Stimulated activated CD8-positive, alpha-beta memory T cell treated with anti-CD3 and anti-CD28 coated beads, Interleukin-12 subunit alpha, Interleukin-12 subunit beta, amount 100 ng/mL, for 4 hours (primary cell): ENCODE measurements at regions not wholly inside any gene's neighbourhood (a gene's known extent, or its start where the extent isn't known, plus 50 kb on each side); places are given as distances from the start of the nearest gene placed in this dataset.

Experiments
- DNase-seq: peaks from one replicate; pipeline ENCODE4 v3.0.0-alpha.2; 2020; ENCODE audit warnings: low read depth

DNA sequence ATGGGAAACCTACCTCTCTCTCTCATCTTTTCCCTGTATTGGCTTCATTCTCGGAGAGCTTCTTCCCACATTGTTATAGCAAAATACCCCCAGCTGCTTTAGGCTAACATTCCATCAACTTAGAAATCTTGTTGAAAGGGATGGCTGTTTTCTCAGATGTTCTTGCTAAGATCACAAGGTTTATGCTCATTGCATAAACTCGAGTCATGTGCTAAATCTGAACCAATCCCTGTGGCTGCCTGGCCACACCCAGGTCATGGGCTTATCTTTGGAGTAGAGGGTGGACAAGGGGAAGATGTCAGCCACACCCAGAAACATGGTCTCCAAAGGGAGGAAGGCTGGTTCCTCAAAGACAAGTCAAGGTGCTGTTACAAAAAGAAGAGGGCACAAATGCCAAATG lies 150.6 kb upstream of the UMPS start:
- no peak for DNase-seq

DNA sequence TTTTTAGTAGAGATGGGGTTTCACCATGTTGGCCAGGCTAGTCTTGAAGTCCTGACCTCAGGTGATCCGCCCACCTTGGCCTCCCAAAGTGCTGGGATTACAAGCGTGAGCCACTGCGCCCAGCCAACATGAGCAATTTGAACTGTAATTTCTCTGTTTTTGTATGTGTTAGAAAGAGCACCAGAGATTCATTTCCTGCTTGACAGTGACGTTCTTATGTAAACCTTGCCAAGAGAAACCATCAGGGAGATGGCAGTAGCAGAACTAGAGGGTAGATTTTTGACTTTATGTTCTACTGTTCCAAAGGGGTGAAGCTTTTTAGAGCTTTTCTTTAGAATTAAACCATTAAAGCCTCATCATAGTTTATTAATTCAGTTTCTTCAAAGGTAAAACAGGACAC lies 148.1 kb upstream of the UMPS start:
- DNase-seq, result no peak

DNA sequence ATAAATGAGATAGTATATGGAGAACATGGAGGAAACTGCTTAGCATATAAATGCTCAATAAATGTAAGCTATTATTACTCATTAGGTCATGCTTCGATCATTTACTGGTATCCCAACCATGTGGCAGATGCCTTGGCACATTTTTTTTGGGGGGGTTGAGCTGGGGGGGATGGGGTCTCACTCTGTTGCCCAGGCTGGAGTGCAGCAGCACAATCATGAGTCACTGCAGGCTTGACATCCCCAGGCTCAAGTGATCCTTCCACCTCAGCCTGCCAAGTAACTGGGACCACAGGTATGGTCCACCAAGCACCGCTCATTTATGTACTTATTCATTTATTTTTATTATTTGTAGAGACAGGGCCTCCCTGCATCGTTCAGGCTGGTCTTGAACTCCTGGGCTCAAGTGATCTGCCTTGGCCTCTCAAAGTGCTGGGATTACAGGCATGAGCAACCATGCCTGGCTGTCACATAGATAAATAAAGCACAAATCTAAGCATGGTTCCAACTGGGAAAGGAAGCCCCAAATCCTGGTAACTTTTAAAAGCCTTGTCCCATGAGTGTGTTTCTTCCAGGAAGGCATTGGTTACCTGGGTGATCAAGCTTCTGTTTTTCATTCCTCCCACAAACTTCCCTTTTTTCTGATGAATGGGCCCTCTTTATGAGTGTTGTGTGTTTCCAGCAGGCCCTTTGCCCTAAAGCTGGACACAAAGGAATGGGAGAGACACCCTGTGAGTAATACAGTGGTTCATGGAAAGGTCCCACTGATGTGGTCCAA lies 147.4 kb upstream of the UMPS start:
- DNase-seq, result no peak

DNA sequence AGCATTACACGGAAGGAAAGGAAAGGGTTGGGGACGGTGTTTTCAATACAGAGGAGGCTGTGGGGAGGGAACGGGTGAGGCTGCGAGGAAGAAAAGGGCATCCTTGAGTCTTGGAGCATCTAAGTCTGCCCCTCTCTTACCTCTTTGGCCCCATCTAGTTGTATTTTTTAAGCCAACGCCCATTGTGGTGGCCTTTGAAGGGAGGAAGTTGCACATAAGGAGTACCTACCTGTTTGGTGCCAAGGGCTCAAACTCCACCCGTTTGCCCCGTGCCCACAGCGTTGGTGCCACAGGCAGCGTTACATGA lies 146.1 kb upstream of the UMPS start:
- no peak for DNase-seq

DNA sequence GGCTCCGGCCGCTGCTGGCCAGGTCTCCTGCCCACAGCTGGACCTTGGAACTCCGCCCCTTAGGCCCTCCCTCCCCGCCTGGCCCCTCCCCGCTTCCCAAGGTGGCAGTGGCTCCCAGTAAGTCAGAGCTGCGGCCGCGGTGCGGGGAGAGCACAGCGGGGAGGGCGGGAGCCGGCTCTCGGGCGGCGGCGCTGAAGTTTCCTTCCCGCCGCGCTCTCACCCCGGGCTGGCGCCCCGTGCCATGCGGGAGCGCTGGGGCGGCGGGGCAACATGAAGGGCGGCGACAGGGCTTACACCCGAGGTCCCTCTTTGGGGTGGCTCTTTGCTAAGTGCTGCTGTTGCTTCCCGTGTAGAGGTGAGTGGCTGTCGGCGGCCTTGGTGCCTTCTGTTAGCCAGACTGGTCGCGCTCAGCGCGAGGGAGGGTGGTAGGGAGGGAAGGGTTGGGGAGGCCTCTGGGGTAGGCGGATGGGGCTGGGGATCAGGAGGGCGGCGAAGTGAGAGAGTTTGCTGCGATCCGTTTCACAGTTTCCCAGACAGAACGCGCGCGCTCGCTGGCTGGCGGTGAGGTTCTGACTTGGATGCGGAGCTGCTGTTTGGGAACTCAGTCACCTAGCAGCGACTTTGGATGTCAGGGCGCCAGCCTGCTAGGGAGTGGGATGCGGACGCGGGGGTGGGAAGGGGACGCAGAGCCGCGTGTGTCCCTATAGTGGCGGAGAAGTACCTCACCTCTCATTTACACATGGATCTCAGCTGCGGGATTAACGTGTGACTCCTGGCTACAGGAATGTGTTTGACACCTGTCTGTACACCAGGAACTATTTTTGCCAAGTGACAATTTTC lies 145.5 kb upstream of the UMPS start:
- no peak for DNase-seq

DNA sequence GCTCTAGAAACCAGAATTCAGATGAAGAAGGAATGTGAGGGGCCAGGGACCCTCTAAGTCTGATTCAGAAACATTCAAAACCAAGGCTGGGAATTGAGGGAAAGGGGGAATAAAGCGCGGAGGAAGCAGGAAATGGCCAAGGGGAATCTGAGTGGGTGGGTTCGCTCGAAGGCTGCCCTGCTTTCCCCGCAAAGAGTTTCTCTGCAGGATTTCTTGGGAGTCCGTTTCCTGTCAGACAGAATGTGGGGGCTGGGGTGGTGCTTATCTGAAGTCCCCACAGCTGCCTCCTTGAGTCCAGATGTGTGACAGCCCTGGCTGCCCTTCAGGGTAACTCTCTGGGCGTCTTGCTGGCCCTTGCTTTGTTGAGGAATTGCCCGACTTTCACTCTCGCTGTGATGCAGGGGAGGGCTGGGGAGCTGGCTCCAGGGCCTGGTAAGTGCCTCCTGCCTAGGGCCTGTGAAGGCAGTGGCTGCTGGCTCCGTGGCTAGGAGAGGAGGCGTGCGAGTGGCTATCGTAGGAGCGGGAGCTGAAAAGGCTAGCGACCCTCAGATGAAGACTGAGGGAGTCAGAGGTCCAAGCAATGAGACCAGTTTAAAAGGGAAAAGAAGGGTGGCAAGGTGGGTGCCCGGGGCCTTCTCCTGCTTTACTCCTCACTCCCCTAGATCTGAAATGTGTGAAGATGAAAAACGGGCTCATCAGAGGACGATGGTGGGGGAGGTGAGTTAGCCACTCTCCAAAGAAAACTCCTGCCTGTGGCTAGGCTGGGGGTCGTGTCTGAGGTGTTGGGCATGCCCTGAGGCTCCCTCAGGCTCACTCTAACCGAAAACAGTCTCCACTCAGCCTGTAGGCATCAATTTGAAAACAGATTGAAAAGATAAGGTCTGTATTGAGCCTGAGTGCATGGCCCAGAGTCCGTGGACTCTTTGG lies 143.9 kb upstream of the UMPS start:
- DNase-seq, result no peak

DNA sequence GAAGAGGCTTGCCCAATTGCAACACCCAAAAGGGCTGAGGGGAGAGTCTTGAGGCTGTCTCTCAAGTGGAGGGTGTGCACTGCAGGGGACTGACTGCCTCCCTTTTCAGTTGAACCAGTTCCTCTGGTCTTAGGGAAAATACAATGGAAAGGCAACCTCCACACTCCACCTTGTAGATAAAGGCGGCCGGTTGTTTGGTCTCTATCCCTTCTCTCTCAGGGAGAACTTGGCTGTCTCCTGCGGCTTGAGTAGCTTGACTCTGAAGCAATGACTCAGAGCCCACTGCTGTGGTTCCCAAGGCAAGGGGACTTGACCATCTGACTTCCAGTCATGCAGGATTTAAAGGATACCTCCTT lies 143.2 kb upstream of the UMPS start:
- no peak for DNase-seq

DNA sequence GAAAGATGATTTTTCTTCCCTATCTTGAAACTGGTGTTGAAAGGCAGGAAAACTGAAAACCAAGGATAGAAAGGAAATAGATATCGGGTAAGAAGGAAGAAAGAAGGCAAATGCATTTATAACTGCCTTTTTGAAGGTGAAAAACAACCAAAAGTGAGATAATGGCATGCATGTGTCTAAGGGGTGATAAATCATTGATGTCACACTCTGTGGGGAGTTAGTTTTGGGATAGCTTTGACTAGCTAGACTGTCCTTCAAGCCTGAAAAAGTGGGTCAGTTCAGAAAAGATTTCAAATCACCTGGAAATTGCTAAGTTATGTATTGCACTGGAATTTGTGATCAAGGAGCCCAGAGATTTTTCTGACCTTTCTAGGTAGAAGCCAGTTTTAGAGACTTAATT lies 142.2 kb upstream of the UMPS start:
- DNase-seq, result no peak

DNA sequence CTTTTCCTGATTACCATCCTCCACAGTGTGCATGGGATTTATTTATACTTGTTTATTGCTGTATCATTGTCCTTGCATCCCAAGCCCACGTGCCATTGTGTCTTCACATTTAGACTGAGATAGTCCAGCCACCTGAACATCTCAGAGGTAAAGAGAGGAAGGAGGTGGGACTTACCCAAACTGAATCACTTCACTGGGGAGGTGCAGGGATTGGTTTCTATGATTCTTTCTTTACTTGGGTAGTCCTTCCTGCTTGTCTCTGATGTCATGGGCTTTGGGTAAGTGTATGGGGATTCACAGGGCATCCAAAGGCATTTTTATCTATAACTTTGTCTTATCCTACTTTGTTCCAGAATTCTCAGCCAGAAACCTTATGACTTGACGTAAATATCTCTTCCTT lies 141.5 kb upstream of the UMPS start:
- DNase-seq, result no peak

DNA sequence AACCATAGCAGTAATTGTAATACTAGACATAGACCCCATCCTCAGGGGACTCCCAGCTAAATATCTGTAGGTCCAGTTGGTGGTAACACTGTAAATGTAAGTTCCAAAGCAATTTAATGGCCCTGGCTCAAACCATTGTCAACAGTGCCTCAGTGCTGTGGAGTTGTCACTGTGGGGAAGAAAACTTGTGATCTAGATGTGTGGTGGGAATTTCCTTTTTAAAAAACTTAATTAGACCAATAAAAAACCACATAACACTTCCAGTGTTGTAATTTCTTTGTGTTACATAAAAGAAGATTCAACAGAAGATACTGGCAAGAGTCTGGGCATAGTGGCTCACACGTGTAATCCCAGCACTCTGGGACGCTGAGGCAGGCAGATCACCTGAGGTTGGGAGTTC lies 138.6 kb upstream of the UMPS start:
- DNase-seq, result no peak

DNA sequence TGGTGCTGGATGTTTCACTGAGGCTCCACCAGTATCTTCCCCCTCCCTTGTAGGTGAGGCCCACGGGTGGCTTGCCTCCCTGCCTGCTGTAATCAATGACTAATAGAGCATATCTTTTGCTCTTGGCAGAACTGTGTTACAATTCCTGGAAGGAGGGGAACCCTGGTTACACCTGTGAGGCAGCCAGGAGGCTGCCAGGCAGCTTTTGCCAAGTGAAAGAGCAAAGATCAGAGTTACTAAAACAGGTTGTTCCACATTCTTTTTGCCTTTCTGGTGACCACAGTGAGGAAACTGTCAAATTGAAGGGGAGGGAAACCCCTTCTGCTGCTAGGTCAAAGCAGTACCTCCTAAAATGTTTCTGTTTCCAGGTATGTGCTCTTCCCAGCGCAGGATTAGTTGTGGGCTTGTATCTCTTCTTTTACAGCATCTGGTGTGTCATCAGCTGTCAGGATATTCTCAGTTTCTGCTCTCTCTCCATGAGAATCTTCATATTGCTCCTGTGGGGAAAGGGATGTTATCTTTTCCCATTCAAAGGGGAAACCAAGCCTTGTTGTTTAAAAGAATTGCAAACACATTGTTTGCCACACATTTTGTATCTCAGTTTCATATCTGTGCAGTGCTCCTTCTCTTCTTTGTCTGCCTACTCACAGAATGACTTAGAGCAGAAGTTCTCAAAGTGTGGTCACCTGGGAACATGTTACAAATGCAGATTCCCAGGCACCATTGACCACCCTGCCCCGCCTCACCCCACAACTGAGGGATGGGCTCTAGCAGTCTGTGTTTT lies 137.4 kb upstream of the UMPS start:
- DNase-seq, result no peak

DNA sequence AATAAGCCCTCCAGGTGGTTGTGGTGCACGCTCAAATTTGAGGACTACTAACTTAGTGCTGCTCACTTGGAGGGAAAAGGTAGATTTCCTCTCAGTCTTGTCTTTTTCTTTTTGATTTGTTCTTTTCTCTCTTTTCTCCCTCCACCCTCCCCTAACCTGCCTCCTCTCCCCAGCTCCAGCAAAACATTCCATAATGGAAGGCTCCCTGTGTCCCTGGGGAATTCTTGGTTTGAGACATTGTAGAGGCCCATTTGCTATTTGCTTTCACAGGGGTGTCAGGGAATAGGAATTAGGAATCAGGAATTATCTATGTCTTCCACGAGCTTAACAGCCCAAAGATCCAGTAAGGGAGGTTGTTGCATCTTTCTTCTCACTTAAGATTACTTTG lies 136.8 kb upstream of the UMPS start:
- no peak for DNase-seq

DNA sequence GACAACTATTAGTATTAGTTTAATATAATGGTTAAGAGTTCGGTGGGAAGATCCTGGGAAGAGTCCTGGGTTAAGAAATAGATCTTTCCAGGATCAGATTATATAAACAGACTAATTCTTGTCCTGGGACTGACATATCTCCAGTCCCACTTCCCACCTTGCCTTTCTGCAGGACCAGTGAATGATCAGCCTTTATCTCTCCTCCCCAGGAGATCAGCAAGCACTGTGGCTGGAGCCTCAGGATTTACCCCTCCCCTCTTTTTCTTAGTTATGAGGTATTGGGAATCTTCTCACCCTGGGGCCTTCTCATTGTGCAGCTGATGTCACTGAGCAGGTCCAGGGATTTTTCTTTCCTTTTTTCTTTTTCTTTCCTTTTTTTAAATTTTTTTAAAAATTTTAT lies 135.7 kb upstream of the UMPS start:
- DNase-seq, result no peak

DNA sequence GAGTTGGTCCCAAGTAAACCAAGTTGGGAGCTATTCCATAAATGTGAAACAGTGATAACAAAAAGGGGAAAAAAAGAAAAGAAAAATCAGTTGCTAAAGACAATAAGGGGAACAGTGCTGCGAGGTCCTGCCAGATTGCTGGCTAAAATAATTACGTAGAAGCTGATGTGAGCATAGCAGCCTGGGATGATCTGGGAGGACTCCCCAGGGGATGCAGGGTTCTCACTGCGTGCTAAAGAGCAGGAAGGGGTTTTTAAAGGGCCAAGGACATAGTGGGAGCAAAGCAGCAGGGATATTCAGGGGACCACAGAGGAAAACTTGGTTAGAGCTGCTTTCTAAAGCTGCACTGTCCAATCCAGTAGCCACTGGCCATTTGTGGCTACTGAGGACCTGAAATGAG lies 133.0 kb upstream of the UMPS start:
- DNase-seq, result no peak

DNA sequence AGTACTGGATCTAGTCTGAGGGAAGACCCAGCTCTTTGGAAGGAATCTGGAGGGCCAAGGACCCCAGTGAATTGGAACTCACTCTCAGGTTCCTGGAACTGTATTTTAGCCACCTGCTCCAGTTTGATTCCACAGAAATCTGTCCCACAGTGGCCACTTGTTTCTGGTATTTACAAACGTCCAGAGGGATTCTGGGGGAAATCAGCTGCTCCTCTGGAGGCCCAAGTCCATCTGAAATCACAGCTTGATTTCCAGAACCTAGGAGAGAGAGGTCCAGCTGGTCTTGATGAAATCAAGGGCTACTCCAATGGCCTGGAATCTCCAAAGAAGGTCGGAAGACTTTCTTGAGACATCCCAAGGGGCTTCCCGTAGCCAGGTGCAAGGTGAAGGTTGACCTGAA lies 132.3 kb upstream of the UMPS start:
- no peak for DNase-seq

DNA sequence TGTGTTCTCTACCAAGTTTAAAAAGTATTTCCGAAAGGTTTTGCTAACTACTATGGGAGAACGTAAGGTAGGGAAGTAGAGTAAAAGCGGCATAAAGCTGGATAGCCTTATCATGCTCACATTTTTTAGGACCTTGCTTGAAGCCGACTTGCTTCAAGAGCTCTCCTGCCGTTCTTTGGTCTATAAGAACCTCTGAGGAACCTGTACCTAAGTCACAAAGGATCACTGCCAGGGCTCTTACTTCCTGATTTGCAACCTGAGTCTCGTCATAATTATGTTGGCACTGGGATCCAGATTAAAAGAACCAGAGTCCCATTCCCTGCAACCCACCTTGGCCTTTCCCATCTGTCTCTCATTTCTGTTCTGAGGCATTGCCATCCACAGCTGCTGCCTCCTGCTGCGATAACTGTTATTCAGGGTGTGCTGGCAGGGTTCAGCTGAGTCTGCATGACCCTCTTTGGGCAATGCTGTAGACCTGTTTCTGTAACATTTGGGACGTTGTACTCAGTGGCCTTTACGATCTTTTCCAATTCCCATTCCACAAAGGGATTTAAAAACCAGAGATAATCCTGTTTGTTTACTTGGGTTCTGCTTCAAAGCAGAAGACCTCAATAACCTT lies 131.0 kb upstream of the UMPS start:
- DNase-seq, result no peak

DNA sequence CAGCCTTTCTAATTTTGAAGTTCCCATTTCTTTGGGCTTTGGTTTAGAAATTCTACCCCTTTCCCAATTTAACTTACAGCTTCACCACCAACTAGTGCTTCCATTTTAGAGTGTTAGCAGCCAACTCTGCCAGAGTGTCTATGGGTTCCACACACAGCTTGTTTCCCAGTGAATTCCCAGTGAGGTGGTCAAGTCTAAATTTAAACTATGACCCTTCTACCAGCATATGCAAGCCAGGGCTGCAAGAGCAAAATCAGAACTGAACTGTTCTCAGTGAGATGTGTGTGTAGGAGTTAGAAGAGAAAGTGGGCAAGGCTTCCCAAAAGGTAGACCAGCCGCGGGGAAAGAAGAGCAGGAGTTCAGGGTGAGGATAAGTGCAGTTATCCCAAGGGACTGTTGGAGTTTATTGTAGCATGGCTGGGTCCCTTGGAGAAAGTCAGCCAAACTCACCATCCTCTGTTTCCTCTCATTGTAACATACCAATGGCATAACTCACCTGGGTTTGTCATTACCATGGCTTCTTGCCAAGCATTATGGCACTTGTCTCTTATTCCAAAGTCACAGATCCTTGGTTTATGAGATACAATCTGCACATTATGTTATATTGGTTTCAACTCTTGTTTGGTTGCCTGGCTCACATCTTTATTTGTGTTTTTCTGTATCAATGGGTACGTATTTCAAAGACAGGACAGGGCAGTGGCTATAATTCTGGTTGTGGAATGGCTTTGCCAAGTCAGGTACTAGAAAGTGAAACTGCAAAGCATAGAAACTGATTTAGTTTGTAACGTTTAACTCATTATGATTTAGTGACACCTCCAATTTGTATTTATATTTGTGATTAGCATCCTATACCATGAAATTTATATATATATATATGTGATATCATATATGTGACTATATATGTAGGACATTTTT lies 130.2 kb upstream of the UMPS start:
- no peak for DNase-seq

DNA sequence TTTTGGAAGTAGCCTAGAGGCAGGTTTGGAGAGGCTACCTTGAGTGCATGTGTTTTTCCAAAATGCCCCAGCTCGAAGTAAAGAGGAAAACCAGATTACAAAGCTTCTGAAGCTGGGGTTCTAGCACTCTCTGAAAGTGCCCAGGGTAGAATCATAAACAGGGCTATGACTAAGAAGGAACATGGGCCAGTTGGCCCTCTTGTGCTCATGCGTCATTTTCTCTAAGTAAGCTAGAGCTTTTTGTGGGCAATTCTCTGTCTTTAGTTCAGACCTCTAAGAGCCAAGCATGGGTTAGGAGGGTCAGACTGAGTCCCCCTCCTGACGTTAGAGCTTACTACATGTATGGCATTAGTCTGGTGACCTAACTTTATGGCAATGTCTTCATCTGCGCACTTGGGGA lies 129.5 kb upstream of the UMPS start:
- no peak for DNase-seq

DNA sequence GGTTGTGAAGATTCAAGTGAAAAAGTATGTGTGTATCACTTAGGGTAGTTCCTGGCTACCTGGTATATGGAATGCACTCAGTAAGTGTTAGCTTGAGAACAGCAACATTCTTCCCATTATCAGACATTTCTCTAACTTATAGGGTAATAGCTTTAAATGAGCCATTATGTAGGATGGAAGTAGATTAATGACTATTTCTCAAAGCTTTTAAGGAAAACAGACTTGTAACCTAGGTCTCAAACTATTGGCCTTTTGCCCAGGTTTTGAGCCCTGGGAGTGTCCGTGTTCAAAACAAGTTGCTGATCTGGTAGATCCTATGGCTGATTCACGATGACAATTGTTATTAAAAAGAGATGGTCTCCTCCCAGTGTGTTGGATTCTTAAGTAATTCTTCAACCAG lies 129.1 kb upstream of the UMPS start:
- DNase-seq, result no peak

DNA sequence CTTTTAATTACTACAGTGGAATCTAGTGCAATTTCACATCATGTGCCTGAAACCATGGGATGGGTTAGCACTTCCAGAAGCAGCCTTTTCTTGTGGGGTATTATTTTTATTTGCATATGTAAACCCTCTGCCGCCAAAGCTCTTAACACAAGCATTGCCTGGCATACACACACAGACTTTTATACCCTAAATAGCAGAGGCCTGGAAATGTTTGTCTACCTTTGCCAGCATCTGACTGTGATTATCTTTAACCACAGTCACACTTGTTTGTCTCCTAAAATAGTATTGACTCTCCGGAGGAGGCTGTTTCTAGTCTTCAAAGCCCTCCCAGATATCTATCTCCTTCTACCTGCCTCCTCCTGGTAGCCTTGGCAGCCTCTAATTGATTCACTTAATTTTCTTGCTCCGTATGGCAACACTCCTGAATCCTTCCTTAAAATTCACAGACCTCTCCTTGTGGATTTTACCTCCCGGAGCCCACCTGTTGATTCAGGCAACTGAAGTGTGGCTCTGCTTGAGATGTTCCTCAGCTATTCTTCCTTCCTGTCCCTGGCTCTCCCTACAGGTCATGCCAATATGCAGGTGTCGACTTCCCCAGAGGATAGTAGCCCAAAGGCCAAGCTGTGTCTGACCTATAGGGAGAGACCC lies 127.1 kb upstream of the UMPS start:
- DNase-seq, result no peak
